Adrenal gland (tissue), 5 donors: ENCODE measurements at regions not wholly inside any gene's neighbourhood (a gene's known extent, or its start where the extent isn't known, plus 50 kb on each side); places are given as distances from the start of the nearest gene placed in this dataset.

Source experiments
- CTCF ChIP-seq, 6 experiments: fragments of 450-650 bp in 4 of 6; fragments of 200-600 bp in 2 of 6; sonication (generic) in 1 of 6; IDR thresholded peaks; 1 replicate in 5 of 6; 2 replicates in 1 of 6; pipeline versions ENCODE4 v1.5.1 to v1.8.0; 2016 to 2021; ENCODE audit warnings: antibody characterized with exemption in 6 of 6, mild to moderate bottlenecking in 2 of 6, moderate library complexity in 1 of 6
- POLR2A ChIP-seq, 2 donors: fragments of 450-650 bp; IDR thresholded peaks; one replicate each; pipeline ENCODE4 v1.6.1; 2017; ENCODE audit warnings: antibody characterized with exemption in 2 of 2, mild to moderate bottlenecking in 2 of 2, moderate library complexity in 1 of 2
- donor health status: DM: no; HTN: no; CAD: no.

- TF ChIP-seq CTCF (IDR thresholded peaks at IDR 0.05) (no peak), POLR2A (IDR thresholded peaks at IDR 0.05) (no peak)
Measured at GRCh38 chr3:973340-973739, 119.5 kb upstream of the CNTN6 start.
